CD14-positive monocyte (primary cell): ENCODE measurements at regions not wholly inside any gene's neighbourhood (a gene's known extent, or its start where the extent isn't known, plus 50 kb on each side); places are given as distances from the start of the nearest gene placed in this dataset.

Source experiments
- DNase-seq, 3 donors: peaks; one replicate each; pipeline ENCODE4 v3.0.0-alpha.2; 2011 to 2022
- H2AFZ ChIP-seq: 2 replicates; pipeline ENCODE4 v1.6.0; 2012; ENCODE audit warnings: mild to moderate bottlenecking, low read depth, low read length, inconsistent platforms; ENCODE audit not compliant: insufficient read depth, poor library complexity, severe bottlenecking
- H3K27ac ChIP-seq, 2 donors: 1 replicate in 1 of 2; 2 replicates in 1 of 2; pipeline ENCODE4 v1.5.1; 2012 to 2013; ENCODE audit warnings: low read length in 2 of 2, control low read depth in 1 of 2, inconsistent platforms in 1 of 2, low read depth in 1 of 2, mild to moderate bottlenecking in 1 of 2
- H3K27me3 ChIP-seq, 2 donors: one replicate each; pipeline versions ENCODE4 v1.6.0 to v1.6.1; 2011 to 2013; ENCODE audit warnings: low read length in 2 of 2; ENCODE audit not compliant: control insufficient read depth in 2 of 2, insufficient read depth in 2 of 2
- H3K36me3 ChIP-seq, 2 donors: replicated peaks in 1 of 2; 1 replicate in 1 of 2; 2 replicates in 1 of 2; pipeline versions ENCODE4 v1.5.1 to v1.6.1; 2012 to 2013; ENCODE audit warnings: low read length in 2 of 2, control low read depth in 1 of 2, inconsistent platforms in 1 of 2, mild to moderate bottlenecking in 1 of 2; ENCODE audit not compliant: insufficient read depth in 2 of 2, control insufficient read depth in 1 of 2
- H3K4me1 ChIP-seq, 2 donors: 1 replicate in 1 of 2; 2 replicates in 1 of 2; pipeline versions ENCODE4 v1.5.1 to v1.6.1; 2012 to 2013; ENCODE audit warnings: low read length in 2 of 2, control low read depth in 1 of 2, inconsistent platforms in 1 of 2, mild to moderate bottlenecking in 1 of 2, moderate library complexity in 1 of 2; ENCODE audit not compliant: insufficient read depth in 2 of 2, control insufficient read depth in 1 of 2
- H3K4me2 ChIP-seq: replicated peaks from 2 replicates; pipeline ENCODE3; 2012; ENCODE audit warnings: low read length, moderate library complexity, mild to moderate bottlenecking; ENCODE audit not compliant: poor library complexity, severe bottlenecking; ENCODE audit errors: extremely low read depth
- H3K4me3 ChIP-seq, 3 experiments: fragments of 200-600 bp in 1 of 3; sonication (generic) in 1 of 3; replicated peaks in 1 of 3; 1 replicate in 2 of 3; 2 replicates in 1 of 3; pipeline ENCODE4 v1.5.1; 2011 to 2013; ENCODE audit warnings: low read length in 3 of 3, mild to moderate bottlenecking in 3 of 3, control low read depth in 2 of 3, low read depth in 2 of 3, inconsistent platforms in 1 of 3, moderate library complexity in 1 of 3
- H3K79me2 ChIP-seq: 2 replicates; pipeline ENCODE4 v1.6.0; 2012; ENCODE audit warnings: mild to moderate bottlenecking, control low read depth, inconsistent platforms, low read length, moderate library complexity; ENCODE audit not compliant: insufficient read depth
- H3K9ac ChIP-seq: 2 replicates; pipeline ENCODE4 v1.6.0; 2017; ENCODE audit warnings: low read length, mild to moderate bottlenecking; ENCODE audit not compliant: insufficient read depth, poor library complexity, severe bottlenecking
- H3K9me3 ChIP-seq, 2 donors: replicated peaks in 1 of 2; 1 replicate in 1 of 2; 2 replicates in 1 of 2; pipeline versions ENCODE4 v1.5.1 to v1.6.1; 2012 to 2013; ENCODE audit warnings: low read length in 2 of 2, control low read depth in 1 of 2; ENCODE audit not compliant: control insufficient read depth in 1 of 2, insufficient read depth in 1 of 2
- H4K20me1 ChIP-seq: 2 replicates; pipeline ENCODE4 v1.6.0; 2012; ENCODE audit warnings: mild to moderate bottlenecking, low read length, control low read depth, moderate library complexity; ENCODE audit not compliant: insufficient read depth
- H3K27ac Mint-ChIP-seq, 7 donors: one replicate each; pipeline ENCODE4 v1.8.0; 2020; ENCODE audit warnings: mild to moderate bottlenecking in 7 of 7, mixed read lengths in 7 of 7, moderate library complexity in 6 of 7, inconsistent platforms in 2 of 7
- H3K27me3 Mint-ChIP-seq, 3 donors: one replicate each; pipeline ENCODE4 v1.8.0; 2021 to 2022; ENCODE audit warnings: low read depth in 3 of 3, mild to moderate bottlenecking in 3 of 3, mixed read lengths in 3 of 3, moderate library complexity in 3 of 3, inconsistent platforms in 1 of 3
- H3K36me3 Mint-ChIP-seq, 2 donors: one replicate each; pipeline ENCODE4 v1.8.0; 2020; ENCODE audit warnings: mixed read lengths in 2 of 2, inconsistent platforms in 1 of 2, mild to moderate bottlenecking in 1 of 2
- H3K4me1 Mint-ChIP-seq: one replicate; pipeline ENCODE4 v1.8.0; 2020; ENCODE audit warnings: mild to moderate bottlenecking, mixed read lengths
- H3K4me3 Mint-ChIP-seq, 2 donors: one replicate each; pipeline ENCODE4 v1.8.0; 2020; ENCODE audit warnings: mild to moderate bottlenecking in 2 of 2, mixed read lengths in 2 of 2, moderate library complexity in 1 of 2
- H3K9me3 Mint-ChIP-seq, 7 donors: one replicate each; pipeline ENCODE4 v1.8.0; 2020 to 2022; ENCODE audit warnings: mixed read lengths in 7 of 7, mild to moderate bottlenecking in 6 of 7, moderate library complexity in 6 of 7, inconsistent platforms in 2 of 7
- WGBS: methylation state at CpG from one replicate; pipeline ENCODE4 v1.1.5; 2013; ENCODE audit warnings: missing lambda C conversion rate; ENCODE audit not compliant: insufficient coverage; 5-methylcytosine and 5-hydroxymethylcytosine counted together
- intact Hi-C, 2 donors: fragments of 100-400 bp; cut with micrococcal nuclease; formaldehyde crosslinking; loops; one replicate each; pipeline versions ENCODE4 v1.15.0 to v1.15.1; 2023
- TF ChIP-seq, protein P1 (sequence below): fragments of 200-600 bp; IDR thresholded peaks from one replicate; pipeline ENCODE4 v1.8.0; 2022; ENCODE audit warnings: antibody characterized with exemption, mild to moderate bottlenecking

DNA sequence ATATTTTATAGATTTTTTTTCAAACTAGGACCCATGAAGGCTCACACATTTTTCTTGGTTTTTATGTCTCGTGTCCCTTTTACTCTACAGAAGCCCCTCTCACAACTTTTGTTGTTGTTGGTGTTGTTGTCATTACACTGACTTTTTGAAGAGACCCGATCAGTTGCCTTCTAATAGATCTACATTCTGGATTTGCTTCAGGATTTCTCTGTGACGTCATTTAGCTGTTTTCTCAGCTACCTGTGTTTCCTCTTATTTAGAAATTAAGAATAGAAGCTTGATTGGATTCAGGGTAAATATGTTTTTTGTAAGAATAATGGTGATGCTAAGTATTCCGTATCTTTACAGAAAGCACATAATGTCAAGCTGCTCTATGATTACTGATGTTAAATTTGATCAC lies 213.3 kb upstream of the ZNF462 start:
- Mint-ChIP-seq H3K36me3 (no peaks in the 10 kb centered on the region), H3K4me3 (no peak overlapping the region), H3K9me3 (peaks cover 0 to 4% (median 2%) of the 10 kb centered on the region in 7 donors), H3K27me3 (peaks cover 0 to 3% (median 0%) of the 10 kb centered on the region in 3 donors), H3K27ac (no peak overlapping the region), H3K4me1 (no peaks in the 10 kb centered on the region)
- no peak overlapping the region for H3K4me2 ChIP-seq
- no peaks in the 10 kb centered on the region for H3K36me3 ChIP-seq
- H3K27me3 ChIP-seq, result no peaks in the 10 kb centered on the region
- intact Hi-C loops, result no loop called here
- no peak overlapping the region for H3K4me3 ChIP-seq
- TF ChIP-seq, protein P1, sequence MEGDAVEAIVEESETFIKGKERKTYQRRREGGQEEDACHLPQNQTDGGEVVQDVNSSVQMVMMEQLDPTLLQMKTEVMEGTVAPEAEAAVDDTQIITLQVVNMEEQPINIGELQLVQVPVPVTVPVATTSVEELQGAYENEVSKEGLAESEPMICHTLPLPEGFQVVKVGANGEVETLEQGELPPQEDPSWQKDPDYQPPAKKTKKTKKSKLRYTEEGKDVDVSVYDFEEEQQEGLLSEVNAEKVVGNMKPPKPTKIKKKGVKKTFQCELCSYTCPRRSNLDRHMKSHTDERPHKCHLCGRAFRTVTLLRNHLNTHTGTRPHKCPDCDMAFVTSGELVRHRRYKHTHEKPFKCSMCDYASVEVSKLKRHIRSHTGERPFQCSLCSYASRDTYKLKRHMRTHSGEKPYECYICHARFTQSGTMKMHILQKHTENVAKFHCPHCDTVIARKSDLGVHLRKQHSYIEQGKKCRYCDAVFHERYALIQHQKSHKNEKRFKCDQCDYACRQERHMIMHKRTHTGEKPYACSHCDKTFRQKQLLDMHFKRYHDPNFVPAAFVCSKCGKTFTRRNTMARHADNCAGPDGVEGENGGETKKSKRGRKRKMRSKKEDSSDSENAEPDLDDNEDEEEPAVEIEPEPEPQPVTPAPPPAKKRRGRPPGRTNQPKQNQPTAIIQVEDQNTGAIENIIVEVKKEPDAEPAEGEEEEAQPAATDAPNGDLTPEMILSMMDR, result no peak
- H3K27ac ChIP-seq, result no peak overlapping the region
- no peak for DNase-seq
- no peaks in the 10 kb centered on the region for H3K4me1 ChIP-seq
- no peak overlapping the region for H2AFZ ChIP-seq
- H4K20me1 ChIP-seq, result no peaks in the 10 kb centered on the region
- H3K9ac ChIP-seq, result no peak overlapping the region
- no peaks in the 10 kb centered on the region for H3K9me3 ChIP-seq
- WGBS, result no CpG with 5 or more reads among the region's 4 CpGs
- H3K79me2 ChIP-seq, result no peaks in the 10 kb centered on the region

DNA sequence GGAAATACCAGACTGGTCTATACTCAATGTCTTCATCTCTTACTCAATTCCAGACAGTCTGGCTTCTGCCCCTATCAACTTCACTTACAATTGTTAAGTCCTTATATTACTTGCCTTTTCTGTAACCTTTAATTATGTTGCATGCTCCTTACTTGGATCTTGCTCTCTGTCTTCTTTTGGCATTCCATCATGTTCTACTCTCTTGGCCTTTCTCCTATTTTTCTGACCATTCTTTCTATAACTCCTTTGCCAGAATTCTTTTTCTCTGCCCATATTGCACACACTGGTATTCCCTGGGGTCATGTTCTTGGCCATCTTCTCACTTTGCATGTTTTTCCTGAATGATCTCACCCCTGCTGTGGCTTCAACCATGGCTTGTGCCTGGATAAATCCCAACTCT lies 209.8 kb upstream of the ZNF462 start:
- Histone ChIP-seq H3K4me3 (no peak overlapping the region), H3K27ac (no peak overlapping the region), H2AFZ (no peak overlapping the region), H3K9ac (no peak overlapping the region), H3K9me3 (no peaks in the 10 kb centered on the region), H3K27me3 (no peaks in the 10 kb centered on the region), H3K79me2 (no peaks in the 10 kb centered on the region), H4K20me1 (no peaks in the 10 kb centered on the region), H3K4me1 (no peaks in the 10 kb centered on the region), H3K4me2 (no peak overlapping the region), H3K36me3 (no peaks in the 10 kb centered on the region)
- H3K4me1 Mint-ChIP-seq, result no peaks in the 10 kb centered on the region
- H3K36me3 Mint-ChIP-seq, result no peaks in the 10 kb centered on the region
- TF ChIP-seq, protein P1, result no peak
- H3K27me3 Mint-ChIP-seq, result no peaks in the 10 kb centered on the region
- no peak overlapping the region for H3K4me3 Mint-ChIP-seq
- DNase-seq, result no peak
- H3K9me3 Mint-ChIP-seq, result peaks cover 0 to 4% (median 2%) of the 10 kb centered on the region in 7 donors
- no peak overlapping the region for H3K27ac Mint-ChIP-seq
- intact Hi-C loops, result no loop called here
